SKM-1 (cell line): ENCODE measurements at regions not wholly inside any gene's neighbourhood (a gene's known extent, or its start where the extent isn't known, plus 50 kb on each side); places are given as distances from the start of the nearest gene placed in this dataset.

ENCODE experiments used
- DNase-seq: peaks from one replicate; lab custom pipeline; 2025; ENCODE audit not compliant: unreplicated experiment; lab: John Stamatoyannopoulos, UW

GRCh38 chr1:105964879-105965278 is 1091.6 kb upstream of the PRMT6 start:
- no peak for DNase-seq

- DNase-seq, result no peak
Measured at GRCh38 chr1:105997516-105997915, 1059.0 kb upstream of the PRMT6 start.

GRCh38 chr1:106022312-106022902 is 1034.1 kb upstream of the PRMT6 start:
- DNase-seq, result no peak

DNA sequence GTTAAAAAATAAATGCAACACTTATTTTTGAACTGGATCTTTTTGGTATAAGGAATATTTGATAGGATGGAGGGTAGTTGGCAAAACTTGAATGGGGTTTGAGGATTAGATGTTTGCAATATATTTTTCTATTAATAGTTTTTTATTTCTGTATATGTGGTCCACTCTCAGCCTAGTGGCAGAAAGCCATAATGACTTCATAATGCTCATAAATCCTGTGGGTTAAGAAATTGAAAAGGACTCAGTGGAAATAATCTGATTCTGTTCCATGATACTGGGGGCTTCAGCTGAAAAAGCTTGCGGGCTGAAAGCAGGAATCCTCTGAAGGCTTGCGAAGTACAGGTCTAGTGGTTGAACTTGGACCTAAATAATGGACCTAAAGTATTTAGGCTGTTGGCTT is 1028.6 kb upstream of the PRMT6 start:
- DNase-seq, result no peak

DNA sequence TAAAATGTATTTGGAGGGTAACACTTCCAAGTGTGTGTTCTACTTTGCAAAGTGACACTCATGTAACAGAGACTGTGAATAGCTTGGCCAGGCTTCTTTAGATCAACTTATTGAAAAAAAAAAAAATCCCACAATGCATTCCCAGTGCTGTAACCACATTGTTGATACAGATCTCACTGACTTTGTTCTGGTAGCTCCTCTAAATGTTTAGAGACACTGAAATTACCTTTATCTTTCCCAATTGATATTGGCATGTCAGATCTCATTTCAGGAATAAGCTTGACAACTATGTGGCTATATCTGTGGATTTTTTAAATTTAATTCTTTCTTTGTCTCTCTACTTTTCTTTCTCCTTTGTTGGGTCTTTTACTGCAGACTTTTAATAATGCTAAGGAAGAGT is 1018.9 kb upstream of the PRMT6 start:
- DNase-seq, result no peak

DNA sequence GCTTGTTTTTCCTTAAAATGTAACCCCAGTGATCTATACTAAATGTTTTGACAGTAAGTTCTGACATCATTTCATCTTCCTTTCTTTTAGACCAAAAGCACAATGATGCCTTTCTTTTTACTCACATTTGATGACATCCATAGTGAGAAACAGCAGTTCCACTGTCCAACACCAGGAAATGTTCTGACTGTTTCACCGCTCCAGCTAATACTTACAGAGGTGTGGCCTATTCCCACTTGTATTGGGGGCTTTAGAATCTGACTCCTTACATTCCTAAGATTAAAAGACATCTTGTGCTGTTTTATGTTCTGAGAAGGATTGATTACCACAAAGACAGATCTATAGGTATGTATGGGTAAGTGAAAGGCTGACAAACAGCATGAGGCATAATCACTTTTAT is 1018.2 kb upstream of the PRMT6 start:
- no peak for DNase-seq

DNA sequence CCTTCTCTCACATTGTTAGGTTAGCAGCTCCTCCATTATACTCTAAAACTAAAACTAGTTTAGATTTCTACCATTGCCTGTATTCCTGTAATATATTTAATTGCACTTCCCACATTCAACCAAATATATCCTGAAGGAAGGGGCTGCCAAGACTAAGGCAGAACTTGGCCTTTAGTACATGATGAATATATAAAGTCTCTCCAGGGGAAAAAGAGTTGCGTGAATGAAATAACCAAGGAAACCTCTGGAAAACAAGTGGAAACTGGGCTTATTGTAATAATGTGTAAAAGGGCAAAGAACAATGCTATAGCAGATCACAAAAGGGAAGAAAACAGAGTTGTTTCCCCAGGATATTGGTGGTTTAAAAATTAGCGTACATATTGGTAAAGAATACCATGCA is 1012.5 kb upstream of the PRMT6 start:
- DNase-seq, result no peak

GRCh38 chr1:106047210-106047609 is 1009.3 kb upstream of the PRMT6 start:
- DNase-seq, result no peak

- DNase-seq, result no peak
Measured at GRCh38 chr1:106049595-106049994, 1006.9 kb upstream of the PRMT6 start.

DNA sequence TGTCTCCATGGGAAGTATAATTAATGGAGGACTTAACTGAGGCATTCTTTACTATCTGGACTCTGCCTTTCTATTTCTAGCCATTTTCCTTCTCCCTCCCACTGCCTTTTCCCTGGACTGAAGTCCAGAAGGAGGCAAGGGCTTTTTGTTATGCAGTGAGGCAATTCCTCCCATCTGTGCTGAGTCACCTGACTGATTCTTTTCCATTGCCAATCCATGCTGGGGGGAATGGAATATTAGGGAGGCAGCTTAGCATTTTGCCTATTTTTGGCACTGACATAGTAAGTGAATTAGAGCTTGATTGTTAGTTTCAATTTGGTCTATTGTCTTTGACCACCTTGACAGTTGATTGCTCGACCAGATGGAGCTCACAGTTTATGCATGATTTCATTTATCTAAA is 1000.6 kb upstream of the PRMT6 start:
- no peak for DNase-seq

GRCh38 chr1:106061586-106062495 is 994.6 kb upstream of the PRMT6 start:
- no peak for DNase-seq

DNA sequence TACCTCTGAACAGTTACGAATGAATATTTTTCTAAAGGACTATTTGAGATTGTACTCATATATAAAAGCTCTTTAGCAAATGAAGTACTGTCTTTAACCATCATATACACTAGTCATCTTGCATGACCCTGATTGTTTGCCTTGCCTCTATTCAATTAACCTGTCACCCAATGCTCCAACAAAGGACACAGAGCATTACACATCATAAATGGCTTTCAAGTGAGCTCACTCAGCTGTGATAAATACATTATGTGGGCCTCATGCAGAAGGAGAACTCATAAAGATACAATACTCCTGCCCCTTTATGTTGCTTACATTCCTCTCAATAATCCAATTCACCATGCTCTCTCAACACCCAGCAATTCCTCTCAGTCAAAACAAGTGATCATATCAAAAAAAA is 993.0 kb upstream of the PRMT6 start:
- DNase-seq, result no peak

DNA sequence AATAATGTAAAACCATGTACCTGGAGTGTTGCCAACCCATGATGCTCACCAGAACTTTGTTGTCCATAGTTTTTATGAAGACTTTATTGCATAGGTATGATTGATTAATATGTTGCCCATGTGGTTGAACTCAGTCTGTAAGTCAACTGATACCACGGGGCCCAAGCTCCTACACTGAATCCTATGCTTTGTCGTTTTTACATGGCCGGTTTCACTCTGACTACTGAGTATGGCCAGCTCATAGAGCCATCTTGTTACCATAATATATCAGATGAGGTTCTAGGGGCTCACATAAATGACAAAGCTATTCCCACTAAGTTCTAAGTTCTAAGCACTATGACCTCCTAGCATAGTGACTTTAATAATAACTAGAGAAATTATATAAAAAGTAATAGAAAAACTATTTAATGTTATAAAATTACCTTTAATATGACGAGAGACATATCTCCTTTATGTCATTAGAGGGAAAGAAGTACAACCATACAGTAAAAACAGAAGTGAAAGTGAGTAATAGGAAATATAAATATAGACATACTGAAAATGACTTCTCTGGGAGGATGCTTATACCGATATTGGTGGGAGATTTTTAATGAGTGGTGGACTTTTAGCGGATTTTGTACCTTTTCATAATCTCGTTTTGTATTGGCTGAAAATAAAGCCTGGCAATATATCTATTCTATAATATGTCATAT is 983.4 kb upstream of the PRMT6 start:
- DNase-seq, result no peak

GRCh38 chr1:106080608-106081325 is 975.7 kb upstream of the PRMT6 start:
- no peak for DNase-seq

DNA sequence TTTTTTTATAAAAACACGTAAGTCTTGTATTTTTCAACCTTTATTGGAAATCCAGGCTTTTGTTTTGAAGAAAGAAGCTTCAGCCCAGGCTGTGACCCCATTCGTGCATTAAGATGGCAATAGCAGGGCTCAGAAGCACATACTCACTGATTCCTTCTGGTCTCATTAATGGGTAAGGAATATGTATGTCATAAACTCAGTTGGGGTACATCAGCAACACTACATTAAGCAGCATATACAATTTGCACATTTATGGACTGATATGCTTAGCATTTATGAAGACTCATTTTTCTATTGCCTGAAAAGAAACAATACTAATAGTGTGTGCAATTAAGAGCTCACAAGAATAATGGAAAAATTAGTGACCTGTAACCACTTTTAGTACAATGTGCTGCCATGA is 945.4 kb upstream of the PRMT6 start:
- no peak for DNase-seq

DNA sequence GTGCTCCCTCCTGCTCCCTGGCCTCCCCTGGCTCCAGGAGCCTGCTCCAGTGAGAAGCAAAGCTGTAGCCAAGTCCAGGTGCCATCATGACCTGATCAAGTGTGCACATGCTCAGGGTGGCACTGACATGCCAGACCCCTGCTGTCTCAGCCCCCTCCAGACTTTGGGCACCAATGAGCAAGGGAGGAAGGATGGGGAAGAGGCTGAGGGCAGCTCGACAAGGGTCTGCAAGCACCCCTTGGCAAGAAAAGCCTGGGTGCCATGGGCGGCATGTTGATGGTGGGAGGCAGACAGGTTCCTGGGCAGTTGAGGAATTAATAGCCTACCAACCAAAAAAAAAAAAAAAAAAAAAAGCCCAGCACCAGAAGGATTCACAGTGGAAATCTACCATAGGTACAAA is 942.6 kb upstream of the PRMT6 start:
- no peak for DNase-seq

- no peak for DNase-seq
Measured at GRCh38 chr1:106120789-106121188, 935.7 kb upstream of the PRMT6 start.

- no peak for DNase-seq
Measured at GRCh38 chr1:106121728-106122127, 934.7 kb upstream of the PRMT6 start.

- no peak for DNase-seq
Measured at GRCh38 chr1:106134561-106134960, 921.9 kb upstream of the PRMT6 start.

GRCh38 chr1:106173101-106173500 is 883.4 kb upstream of the PRMT6 start:
- no peak for DNase-seq

DNA sequence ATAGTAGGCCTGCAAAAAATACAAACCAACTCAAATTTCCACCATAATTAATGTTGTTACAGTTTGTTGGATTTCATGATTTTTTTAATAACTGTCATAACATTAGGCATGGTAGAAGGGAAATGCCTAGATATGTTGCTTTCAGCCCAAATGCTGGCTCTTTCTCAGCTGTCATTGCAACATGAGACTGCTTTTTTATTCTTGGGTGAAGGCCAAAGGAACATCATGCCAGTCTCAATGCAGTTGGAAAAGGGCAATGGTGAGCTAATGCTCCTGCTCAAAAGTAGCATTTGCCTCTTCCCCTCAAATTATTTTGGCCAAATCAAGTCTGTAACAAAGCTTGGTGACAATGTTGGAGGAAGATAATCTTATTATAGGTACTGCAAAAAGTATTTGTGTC is 877.7 kb upstream of the PRMT6 start:
- no peak for DNase-seq
